CD14-positive monocyte (primary cell): ENCODE measurements at regions not wholly inside any gene's neighbourhood (a gene's known extent, or its start where the extent isn't known, plus 50 kb on each side); places are given as distances from the start of the nearest gene placed in this dataset.

Experiments used
- DNase-seq, 3 donors: peaks; one replicate each; pipeline ENCODE4 v3.0.0-alpha.2; 2011 to 2022
- H2AFZ ChIP-seq: 2 replicates; pipeline ENCODE4 v1.6.0; 2012; ENCODE audit warnings: mild to moderate bottlenecking, low read depth, low read length, inconsistent platforms; ENCODE audit not compliant: insufficient read depth, poor library complexity, severe bottlenecking
- H3K27ac ChIP-seq, 2 donors: 1 replicate in 1 of 2; 2 replicates in 1 of 2; pipeline ENCODE4 v1.5.1; 2012 to 2013; ENCODE audit warnings: low read length in 2 of 2, control low read depth in 1 of 2, inconsistent platforms in 1 of 2, low read depth in 1 of 2, mild to moderate bottlenecking in 1 of 2
- H3K27me3 ChIP-seq, 2 donors: one replicate each; pipeline versions ENCODE4 v1.6.0 to v1.6.1; 2011 to 2013; ENCODE audit warnings: low read length in 2 of 2; ENCODE audit not compliant: control insufficient read depth in 2 of 2, insufficient read depth in 2 of 2
- H3K36me3 ChIP-seq, 2 donors: replicated peaks in 1 of 2; 1 replicate in 1 of 2; 2 replicates in 1 of 2; pipeline versions ENCODE4 v1.5.1 to v1.6.1; 2012 to 2013; ENCODE audit warnings: low read length in 2 of 2, control low read depth in 1 of 2, inconsistent platforms in 1 of 2, mild to moderate bottlenecking in 1 of 2; ENCODE audit not compliant: insufficient read depth in 2 of 2, control insufficient read depth in 1 of 2
- H3K4me1 ChIP-seq, 2 donors: 1 replicate in 1 of 2; 2 replicates in 1 of 2; pipeline versions ENCODE4 v1.5.1 to v1.6.1; 2012 to 2013; ENCODE audit warnings: low read length in 2 of 2, control low read depth in 1 of 2, inconsistent platforms in 1 of 2, mild to moderate bottlenecking in 1 of 2, moderate library complexity in 1 of 2; ENCODE audit not compliant: insufficient read depth in 2 of 2, control insufficient read depth in 1 of 2
- H3K4me2 ChIP-seq: replicated peaks from 2 replicates; pipeline ENCODE3; 2012; ENCODE audit warnings: low read length, moderate library complexity, mild to moderate bottlenecking; ENCODE audit not compliant: poor library complexity, severe bottlenecking; ENCODE audit errors: extremely low read depth
- H3K4me3 ChIP-seq, 3 experiments: fragments of 200-600 bp in 1 of 3; sonication (generic) in 1 of 3; replicated peaks in 1 of 3; 1 replicate in 2 of 3; 2 replicates in 1 of 3; pipeline ENCODE4 v1.5.1; 2011 to 2013; ENCODE audit warnings: low read length in 3 of 3, mild to moderate bottlenecking in 3 of 3, control low read depth in 2 of 3, low read depth in 2 of 3, inconsistent platforms in 1 of 3, moderate library complexity in 1 of 3
- H3K79me2 ChIP-seq: 2 replicates; pipeline ENCODE4 v1.6.0; 2012; ENCODE audit warnings: mild to moderate bottlenecking, control low read depth, inconsistent platforms, low read length, moderate library complexity; ENCODE audit not compliant: insufficient read depth
- H3K9ac ChIP-seq: 2 replicates; pipeline ENCODE4 v1.6.0; 2017; ENCODE audit warnings: low read length, mild to moderate bottlenecking; ENCODE audit not compliant: insufficient read depth, poor library complexity, severe bottlenecking
- H3K9me3 ChIP-seq, 2 donors: replicated peaks in 1 of 2; 1 replicate in 1 of 2; 2 replicates in 1 of 2; pipeline versions ENCODE4 v1.5.1 to v1.6.1; 2012 to 2013; ENCODE audit warnings: low read length in 2 of 2, control low read depth in 1 of 2; ENCODE audit not compliant: control insufficient read depth in 1 of 2, insufficient read depth in 1 of 2
- H4K20me1 ChIP-seq: 2 replicates; pipeline ENCODE4 v1.6.0; 2012; ENCODE audit warnings: mild to moderate bottlenecking, low read length, control low read depth, moderate library complexity; ENCODE audit not compliant: insufficient read depth
- H3K27ac Mint-ChIP-seq, 7 donors: one replicate each; pipeline ENCODE4 v1.8.0; 2020; ENCODE audit warnings: mild to moderate bottlenecking in 7 of 7, mixed read lengths in 7 of 7, moderate library complexity in 6 of 7, inconsistent platforms in 2 of 7
- H3K27me3 Mint-ChIP-seq, 3 donors: one replicate each; pipeline ENCODE4 v1.8.0; 2021 to 2022; ENCODE audit warnings: low read depth in 3 of 3, mild to moderate bottlenecking in 3 of 3, mixed read lengths in 3 of 3, moderate library complexity in 3 of 3, inconsistent platforms in 1 of 3
- H3K36me3 Mint-ChIP-seq, 2 donors: one replicate each; pipeline ENCODE4 v1.8.0; 2020; ENCODE audit warnings: mixed read lengths in 2 of 2, inconsistent platforms in 1 of 2, mild to moderate bottlenecking in 1 of 2
- H3K4me1 Mint-ChIP-seq: one replicate; pipeline ENCODE4 v1.8.0; 2020; ENCODE audit warnings: mild to moderate bottlenecking, mixed read lengths
- H3K4me3 Mint-ChIP-seq, 2 donors: one replicate each; pipeline ENCODE4 v1.8.0; 2020; ENCODE audit warnings: mild to moderate bottlenecking in 2 of 2, mixed read lengths in 2 of 2, moderate library complexity in 1 of 2
- H3K9me3 Mint-ChIP-seq, 7 donors: one replicate each; pipeline ENCODE4 v1.8.0; 2020 to 2022; ENCODE audit warnings: mixed read lengths in 7 of 7, mild to moderate bottlenecking in 6 of 7, moderate library complexity in 6 of 7, inconsistent platforms in 2 of 7
- WGBS: methylation state at CpG from one replicate; pipeline ENCODE4 v1.1.5; 2013; ENCODE audit warnings: missing lambda C conversion rate; ENCODE audit not compliant: insufficient coverage; 5-methylcytosine and 5-hydroxymethylcytosine counted together
- intact Hi-C, 2 donors: fragments of 100-400 bp; cut with micrococcal nuclease; formaldehyde crosslinking; loops; one replicate each; pipeline versions ENCODE4 v1.15.0 to v1.15.1; 2023
- TF ChIP-seq, protein P1 (sequence below): fragments of 200-600 bp; IDR thresholded peaks from one replicate; pipeline ENCODE4 v1.8.0; 2022; ENCODE audit warnings: antibody characterized with exemption, mild to moderate bottlenecking

DNA sequence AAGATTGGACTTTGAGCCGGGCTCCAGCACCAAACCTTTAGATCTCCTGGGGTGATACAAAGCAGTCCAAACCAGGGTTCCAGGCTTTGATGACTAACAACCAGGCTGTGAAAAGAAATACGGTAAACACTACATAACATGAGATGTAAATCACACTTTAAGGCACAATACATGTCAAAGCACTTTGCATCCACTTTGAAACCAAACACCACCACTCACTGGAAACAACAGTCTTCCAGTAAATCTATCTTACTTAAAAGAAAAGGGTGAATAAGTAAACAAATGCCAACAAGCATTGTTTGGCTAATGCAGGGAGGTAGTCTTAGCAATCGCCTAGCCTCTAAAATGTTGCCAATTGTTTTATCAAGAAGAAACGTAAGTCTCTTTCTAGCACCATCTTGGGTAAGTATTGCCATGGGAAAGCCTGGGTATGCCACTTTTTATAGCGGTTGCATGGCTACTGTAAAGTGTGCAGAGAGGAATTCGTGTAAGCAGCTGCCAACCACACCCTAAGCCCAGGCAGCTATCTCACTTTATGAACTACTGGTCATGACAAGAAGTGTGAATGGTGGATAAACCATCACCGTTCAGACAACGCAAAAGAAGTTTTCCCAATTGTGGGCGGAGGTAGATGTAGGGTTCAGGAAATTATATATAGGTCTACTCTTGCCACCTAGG is 267.4 kb upstream of the PSMD7 start:
- TF ChIP-seq, protein P1, sequence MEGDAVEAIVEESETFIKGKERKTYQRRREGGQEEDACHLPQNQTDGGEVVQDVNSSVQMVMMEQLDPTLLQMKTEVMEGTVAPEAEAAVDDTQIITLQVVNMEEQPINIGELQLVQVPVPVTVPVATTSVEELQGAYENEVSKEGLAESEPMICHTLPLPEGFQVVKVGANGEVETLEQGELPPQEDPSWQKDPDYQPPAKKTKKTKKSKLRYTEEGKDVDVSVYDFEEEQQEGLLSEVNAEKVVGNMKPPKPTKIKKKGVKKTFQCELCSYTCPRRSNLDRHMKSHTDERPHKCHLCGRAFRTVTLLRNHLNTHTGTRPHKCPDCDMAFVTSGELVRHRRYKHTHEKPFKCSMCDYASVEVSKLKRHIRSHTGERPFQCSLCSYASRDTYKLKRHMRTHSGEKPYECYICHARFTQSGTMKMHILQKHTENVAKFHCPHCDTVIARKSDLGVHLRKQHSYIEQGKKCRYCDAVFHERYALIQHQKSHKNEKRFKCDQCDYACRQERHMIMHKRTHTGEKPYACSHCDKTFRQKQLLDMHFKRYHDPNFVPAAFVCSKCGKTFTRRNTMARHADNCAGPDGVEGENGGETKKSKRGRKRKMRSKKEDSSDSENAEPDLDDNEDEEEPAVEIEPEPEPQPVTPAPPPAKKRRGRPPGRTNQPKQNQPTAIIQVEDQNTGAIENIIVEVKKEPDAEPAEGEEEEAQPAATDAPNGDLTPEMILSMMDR, result no peak
- intact Hi-C loops, result no loop called here

DNA sequence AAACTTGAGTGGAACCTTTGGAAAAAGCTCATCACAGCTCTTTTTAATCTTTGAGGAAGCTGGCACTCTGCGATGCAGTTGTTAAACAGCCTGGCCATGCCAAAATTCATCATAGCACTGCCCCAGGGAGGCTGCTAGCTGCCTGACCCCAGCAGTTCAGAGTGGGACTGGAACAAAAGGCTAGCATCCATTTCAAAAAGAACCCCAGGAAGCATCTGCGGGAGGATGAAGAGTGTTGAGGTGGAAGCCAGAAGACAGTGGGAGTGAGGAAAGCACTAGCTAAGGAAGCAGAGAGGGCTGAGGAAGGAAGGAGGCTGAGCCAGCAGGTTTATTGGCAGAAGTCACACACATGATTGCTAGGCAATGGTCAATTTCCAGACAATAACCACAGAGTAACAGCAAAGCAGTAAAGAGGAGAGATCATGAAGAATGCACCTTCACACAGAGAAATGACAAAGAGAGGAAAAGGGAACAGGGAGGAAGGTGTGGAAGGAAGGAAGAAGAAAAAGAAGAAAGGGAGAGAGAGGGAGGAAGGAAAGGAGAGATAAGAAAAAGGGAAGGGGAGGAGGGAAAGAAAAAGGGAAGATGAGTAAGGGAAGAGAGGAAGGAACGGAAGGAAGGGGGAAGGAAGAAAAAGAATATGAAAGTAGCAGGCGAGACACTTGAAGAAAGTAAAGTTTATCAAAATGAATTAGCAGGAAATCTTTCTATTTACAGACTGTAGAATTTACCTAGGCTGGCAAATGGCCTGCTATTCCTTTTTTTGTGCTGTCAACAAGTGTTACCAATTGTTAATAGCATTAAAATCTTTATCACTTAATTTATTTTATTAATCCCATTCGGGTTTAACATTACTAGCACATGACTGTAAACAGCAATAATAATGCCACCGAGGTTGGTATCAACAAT is 270.0 kb upstream of the PSMD7 start:
- Histone ChIP-seq H3K4me1 (no peaks in the 10 kb centered on the region), H3K79me2 (no peaks in the 10 kb centered on the region), H3K36me3 (no peaks in the 10 kb centered on the region), H3K9me3 (no peaks in the 10 kb centered on the region), H3K4me3 (no peak overlapping the region), H3K27me3 (no peaks in the 10 kb centered on the region), H3K27ac (no peak overlapping the region), H4K20me1 (no peaks in the 10 kb centered on the region), H3K9ac (no peak overlapping the region), H3K4me2 (no peak overlapping the region), H2AFZ (no peak overlapping the region)
- peaks cover 0 to 2% (median 0%) of the 10 kb centered on the region in 7 donors for H3K9me3 Mint-ChIP-seq
- peaks cover 2 to 7% (median 2%) of the 10 kb centered on the region in 3 donors for H3K27me3 Mint-ChIP-seq
- H3K4me3 Mint-ChIP-seq, result peak overlapping the region in 1 of 2 donors; percentile 27
- 0% methylated on average over 1 of the region's 6 CpGs for WGBS
- TF ChIP-seq, protein P1, result no peak
- no peak for DNase-seq
- intact Hi-C loops, result no loop called here
- H3K36me3 Mint-ChIP-seq, result no peaks in the 10 kb centered on the region
- no peak overlapping the region for H3K27ac Mint-ChIP-seq
- H3K4me1 Mint-ChIP-seq, result peaks cover 2% of the 10 kb centered on the region

More for the DNA sequence above, 267.4 kb upstream of the PSMD7 start:
- H3K4me2 ChIP-seq, result no peak overlapping the region
- no peaks in the 10 kb centered on the region for H3K36me3 ChIP-seq
- Mint-ChIP-seq H3K9me3 (peaks cover 0 to 2% (median 0%) of the 10 kb centered on the region in 7 donors), H3K4me1 (peaks cover 2% of the 10 kb centered on the region), H3K27ac (no peak overlapping the region), H3K36me3 (no peaks in the 10 kb centered on the region), H3K4me3 (no peak overlapping the region), H3K27me3 (peaks cover 2 to 9% (median 7%) of the 10 kb centered on the region in 3 donors)
- no peaks in the 10 kb centered on the region for H3K9me3 ChIP-seq
- no peak overlapping the region for H2AFZ ChIP-seq
- 77% methylated on average over 4 of the region's 9 CpGs for WGBS
- H3K9ac ChIP-seq, result no peak overlapping the region
- H3K79me2 ChIP-seq, result no peaks in the 10 kb centered on the region
- DNase-seq, result no peak
- no peaks in the 10 kb centered on the region for H3K4me1 ChIP-seq
- H3K4me3 ChIP-seq, result no peak overlapping the region
- H4K20me1 ChIP-seq, result no peaks in the 10 kb centered on the region
- peaks cover 0 to 3% of the 10 kb centered on the region in 2 donors for H3K27me3 ChIP-seq
- H3K27ac ChIP-seq, result no peak overlapping the region
